MM.1S (cell line): ENCODE measurements at regions not wholly inside any gene's neighbourhood (a gene's known extent, or its start where the extent isn't known, plus 50 kb on each side); places are given as distances from the start of the nearest gene placed in this dataset.
"Not testable (repeated sequence)": the region's sequence is repeated elsewhere in the genome, so short reads cannot be mapped to it uniquely, and the experiment has no call there.

Experiments used
- DNase-seq: peaks from one replicate; pipeline ENCODE4 v3.0.0-alpha.2; 2015
- H2AFZ ChIP-seq: fragments of 300-600 bp; sonication (generic); 2 replicates; pipeline ENCODE4 v1.6.0; 2016; ENCODE audit warnings: antibody characterized with exemption, low read length
- H3F3A ChIP-seq: fragments of 300-600 bp; sonication (generic); 2 replicates; pipeline ENCODE4 v1.6.1; 2016; ENCODE audit warnings: mild to moderate bottlenecking, antibody characterized with exemption, low read length, moderate library complexity, mixed read lengths; ENCODE audit not compliant: insufficient read depth
- H3K27ac ChIP-seq: fragments of 300-600 bp; sonication (generic); 2 replicates; pipeline ENCODE4 v1.5.1; 2016; ENCODE audit warnings: mild to moderate bottlenecking, low read length
- H3K27me3 ChIP-seq: fragments of 300-600 bp; sonication (generic); replicated peaks from 2 replicates; pipeline ENCODE4 v1.6.0; 2016; ENCODE audit warnings: low read length; ENCODE audit not compliant: insufficient read depth
- H3K36me3 ChIP-seq: fragments of 300-600 bp; sonication (generic); replicated peaks from 2 replicates; pipeline ENCODE4 v1.6.1; 2016; ENCODE audit warnings: mild to moderate bottlenecking, low read length, mixed read lengths; ENCODE audit not compliant: insufficient read depth
- H3K4me1 ChIP-seq: fragments of 300-600 bp; sonication (generic); 2 replicates; pipeline ENCODE4 v1.6.1; 2016; ENCODE audit warnings: low read length, mixed read lengths
- H3K4me2 ChIP-seq: fragments of 300-600 bp; sonication (generic); 2 replicates; pipeline ENCODE4 v1.6.0; 2016; ENCODE audit warnings: low read depth, low read length
- H3K4me3 ChIP-seq: fragments of 300-600 bp; sonication (generic); 2 replicates; pipeline ENCODE4 v1.5.1; 2016; ENCODE audit warnings: low read length, mixed read lengths
- H3K79me2 ChIP-seq: fragments of 300-600 bp; sonication (generic); 2 replicates; pipeline ENCODE4 v1.6.1; 2016; ENCODE audit warnings: mixed run types, low read length, mixed read lengths
- H3K9ac ChIP-seq: fragments of 300-600 bp; sonication (generic); 2 replicates; pipeline ENCODE4 v1.6.1; 2016; ENCODE audit warnings: low read length, mixed read lengths
- H3K9me2 ChIP-seq: fragments of 300-600 bp; sonication (generic); replicated peaks from 2 replicates; pipeline ENCODE4 v1.6.1; 2016; ENCODE audit warnings: mild to moderate bottlenecking, low read length, mixed read lengths; ENCODE audit not compliant: insufficient read depth
- H3K9me3 ChIP-seq: fragments of 300-600 bp; sonication (generic); replicated peaks from 2 replicates; pipeline ENCODE4 v1.6.1; 2016; ENCODE audit warnings: mild to moderate bottlenecking, low read length, mixed read lengths; ENCODE audit not compliant: insufficient read depth
- H4K20me1 ChIP-seq: fragments of 300-600 bp; sonication (generic); 2 replicates; pipeline ENCODE4 v1.6.1; 2016; ENCODE audit warnings: mild to moderate bottlenecking, low read length, moderate library complexity, mixed read lengths; ENCODE audit not compliant: insufficient read depth
- CTCF ChIP-seq: fragments of 300-600 bp; sonication (generic); IDR thresholded peaks from 2 replicates; pipeline ENCODE4 v1.5.1; 2016; ENCODE audit warnings: antibody characterized with exemption, low read length, mixed read lengths
- EZH2 ChIP-seq: fragments of 300-600 bp; sonication (generic); optimal IDR thresholded peaks from 2 replicates; pipeline ENCODE3; 2017; ENCODE audit warnings: low read depth, mild to moderate bottlenecking, antibody characterized with exemption, low read length, mixed read lengths
- EZH2phosphoT487 ChIP-seq: fragments of 300-600 bp; sonication (generic); IDR thresholded peaks from 2 replicates; pipeline ENCODE4 v1.6.1; 2018; ENCODE audit warnings: antibody characterized with exemption, low read length

DNA sequence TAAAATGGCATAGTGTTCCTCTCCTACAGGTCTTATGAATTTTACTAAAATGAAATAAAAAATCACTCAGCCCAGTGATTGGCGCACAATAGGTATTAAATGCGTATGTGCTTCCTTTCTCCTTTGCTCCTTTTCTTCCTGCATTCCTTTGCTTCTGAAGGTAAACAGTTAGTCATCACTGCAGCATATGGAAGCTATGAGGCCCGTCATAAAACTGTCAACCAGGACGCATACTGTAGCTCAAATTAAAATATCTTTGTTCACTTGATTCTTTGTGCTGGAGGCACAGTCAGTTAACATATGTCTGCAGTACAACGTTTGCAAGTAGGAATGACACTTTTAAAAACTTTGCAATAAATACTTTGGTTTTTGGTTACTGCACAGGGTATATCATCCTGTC, 374.7 kb downstream of the TCERG1L start:
- H4K20me1 ChIP-seq, result no peaks in the 10 kb centered on the region
- DNase-seq, result no peak
- H3K9ac ChIP-seq, result no peak overlapping the region
- no peak overlapping the region for H3K4me2 ChIP-seq
- no peaks in the 10 kb centered on the region for H3K27me3 ChIP-seq
- H3K4me1 ChIP-seq, result no peaks in the 10 kb centered on the region
- H3K9me2 ChIP-seq, result no peaks in the 10 kb centered on the region
- no peak overlapping the region for H3K27ac ChIP-seq
- H3K36me3 ChIP-seq, result no peaks in the 10 kb centered on the region
- H3K9me3 ChIP-seq, result no peaks in the 10 kb centered on the region
- H3F3A ChIP-seq, result no peaks in the 10 kb centered on the region
- H3K4me3 ChIP-seq, result no peak overlapping the region
- TF ChIP-seq EZH2phosphoT487, result no peak
- no peak for TF ChIP-seq EZH2
- no peak for TF ChIP-seq CTCF
- H3K79me2 ChIP-seq, result no peaks in the 10 kb centered on the region
- no peak overlapping the region for H2AFZ ChIP-seq

DNA sequence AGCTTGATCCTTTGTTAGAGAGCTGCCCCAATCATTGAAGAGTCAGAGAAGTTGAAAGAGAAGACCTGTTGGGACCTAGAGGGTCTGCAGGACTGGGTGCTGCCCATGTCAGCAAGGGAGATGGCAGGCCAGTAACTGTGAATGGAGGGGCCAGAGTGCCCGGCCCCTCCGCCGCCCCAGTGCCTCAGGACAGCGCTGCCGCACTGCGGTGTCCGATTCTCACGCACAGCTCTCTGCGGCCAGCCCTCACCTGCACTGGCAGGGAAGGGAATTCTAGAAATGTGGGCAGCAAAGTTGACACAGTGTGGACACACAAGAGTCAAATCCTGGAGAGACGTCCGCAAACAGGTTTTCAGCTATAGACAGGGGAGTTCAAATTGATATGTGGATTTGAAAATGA, 373.5 kb downstream of the TCERG1L start:
- H3K9me3 ChIP-seq, result no peaks in the 10 kb centered on the region
- H3K27me3 ChIP-seq, result no peaks in the 10 kb centered on the region
- no peak overlapping the region for H2AFZ ChIP-seq
- no peaks in the 10 kb centered on the region for H3K36me3 ChIP-seq
- H3F3A ChIP-seq, result no peaks in the 10 kb centered on the region
- no peaks in the 10 kb centered on the region for H3K4me1 ChIP-seq
- H3K4me2 ChIP-seq, result no peak overlapping the region
- H3K9ac ChIP-seq, result no peak overlapping the region
- TF ChIP-seq CTCF (no peak), EZH2phosphoT487 (no peak), EZH2 (no peak)
- H3K79me2 ChIP-seq, result no peaks in the 10 kb centered on the region
- no peak overlapping the region for H3K27ac ChIP-seq
- H3K4me3 ChIP-seq, result no peak overlapping the region
- no peaks in the 10 kb centered on the region for H4K20me1 ChIP-seq
- H3K9me2 ChIP-seq, result no peaks in the 10 kb centered on the region
- no peak for DNase-seq

- H2AFZ ChIP-seq, H3K4me1 ChIP-seq, H3K9ac ChIP-seq, H3K79me2 ChIP-seq, H3F3A ChIP-seq, H3K27ac ChIP-seq, DNase-seq, H3K36me3 ChIP-seq, H3K4me2 ChIP-seq, H3K9me2 ChIP-seq, H3K4me3 ChIP-seq, H4K20me1 ChIP-seq, H3K9me3 ChIP-seq, H3K27me3 ChIP-seq: not testable (repeated sequence)
Observed at GRCh38 chr10:130938891-130939290, 372.6 kb downstream of the TCERG1L start.

GRCh38 chr10:130941886-130942285, 369.6 kb downstream of the TCERG1L start:
- H3K27me3 ChIP-seq, result no peaks in the 10 kb centered on the region
- H3K36me3 ChIP-seq, result no peaks in the 10 kb centered on the region
- no peak overlapping the region for H3K4me3 ChIP-seq
- H3K4me2 ChIP-seq, result no peak overlapping the region
- no peaks in the 10 kb centered on the region for H4K20me1 ChIP-seq
- TF ChIP-seq CTCF (no peak), EZH2phosphoT487 (no peak), EZH2 (no peak)
- H3K9me2 ChIP-seq, result no peaks in the 10 kb centered on the region
- no peaks in the 10 kb centered on the region for H3F3A ChIP-seq
- H3K9me3 ChIP-seq, result no peaks in the 10 kb centered on the region
- H2AFZ ChIP-seq, result no peak overlapping the region
- no peak overlapping the region for H3K9ac ChIP-seq
- H3K4me1 ChIP-seq, result no peaks in the 10 kb centered on the region
- DNase-seq, result no peak
- no peaks in the 10 kb centered on the region for H3K79me2 ChIP-seq
- no peak overlapping the region for H3K27ac ChIP-seq
